HG02571 (cell line): ENCODE measurements at regions not wholly inside any gene's neighbourhood (a gene's known extent, or its start where the extent isn't known, plus 50 kb on each side); places are given as distances from the start of the nearest gene placed in this dataset.
"Not testable (repeated sequence)": the region's sequence is repeated elsewhere in the genome, so short reads cannot be mapped to it uniquely, and the experiment has no call there.

Source experiments
- ATAC-seq: cut with Tn5 transposase; IDR thresholded peaks from one replicate; pipeline ENCODE4 v1.9.1; 2021; ENCODE audit warnings: mild to moderate bottlenecking, moderate library complexity; ENCODE audit not compliant: unreplicated experiment

DNA sequence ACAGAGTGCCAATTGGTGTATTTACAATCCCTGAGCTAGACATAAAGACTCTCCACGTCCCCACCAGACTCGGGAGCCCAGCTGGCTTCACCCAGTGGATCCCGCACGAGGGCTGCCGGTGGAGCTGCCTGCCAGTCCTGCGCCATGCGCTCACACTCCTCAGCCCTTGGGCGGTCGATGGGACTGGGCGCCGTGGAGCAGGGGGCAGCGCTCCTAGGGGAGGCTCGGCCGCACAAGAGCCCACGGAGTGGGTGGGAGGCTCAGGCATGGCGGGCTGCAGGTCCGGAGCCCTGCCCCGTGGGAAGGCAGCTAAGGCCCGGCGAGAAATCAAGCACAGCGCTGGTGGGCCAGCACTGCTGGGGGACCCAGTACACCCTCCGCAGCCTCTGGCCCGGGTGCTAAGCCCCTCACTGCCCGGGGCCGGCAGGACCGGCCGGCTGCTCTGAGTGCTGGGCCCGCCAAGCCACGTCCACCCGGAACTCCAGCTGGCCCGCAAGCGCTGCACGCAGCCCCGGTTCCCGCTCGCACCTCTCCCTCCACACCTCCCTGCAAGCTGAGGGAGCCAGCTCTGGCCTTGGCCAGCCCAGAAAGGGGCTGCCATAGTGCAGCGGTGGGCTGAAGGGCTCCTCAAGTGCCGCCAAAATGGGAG, 759.4 kb downstream of the BRINP3 start:
- ATAC-seq: not testable (repeated sequence)

DNA sequence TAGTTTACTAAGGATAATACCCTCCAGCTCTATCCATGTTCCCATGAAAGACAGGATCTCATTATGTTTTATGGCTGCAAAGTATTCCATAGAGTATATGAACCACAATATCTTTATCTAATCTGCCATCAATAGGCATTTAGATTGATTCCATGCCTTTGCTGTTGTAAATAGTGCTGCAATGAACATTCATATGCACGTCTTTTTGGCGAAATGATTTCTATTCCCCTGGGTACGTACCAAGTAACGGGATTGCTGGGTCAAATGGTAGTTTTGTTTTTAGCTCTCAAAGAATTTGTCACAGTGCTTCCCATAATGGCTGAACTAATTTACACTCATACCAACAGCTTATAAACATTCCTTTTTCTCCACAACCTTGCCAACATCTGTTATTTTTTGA, 750.9 kb downstream of the BRINP3 start:
- no peak for ATAC-seq

DNA sequence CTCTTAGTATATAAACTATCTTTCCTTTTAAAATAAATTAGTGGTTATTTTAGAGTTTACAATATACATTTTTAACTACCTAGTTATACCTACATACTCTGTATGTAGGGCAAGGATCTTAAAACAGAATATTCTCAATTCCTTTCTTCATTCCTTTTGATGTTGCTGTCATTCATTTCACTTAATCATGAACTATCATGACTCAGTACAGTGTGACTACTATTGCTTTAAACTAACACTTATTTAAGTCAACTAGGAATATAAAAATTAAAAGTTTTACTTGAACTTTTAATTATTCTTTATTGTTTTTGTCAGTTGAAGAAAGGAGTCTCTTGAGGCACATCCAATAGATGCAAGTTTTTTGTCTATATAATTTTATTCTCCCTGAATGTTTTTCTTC, 726.4 kb downstream of the BRINP3 start:
- ATAC-seq: no peak

DNA sequence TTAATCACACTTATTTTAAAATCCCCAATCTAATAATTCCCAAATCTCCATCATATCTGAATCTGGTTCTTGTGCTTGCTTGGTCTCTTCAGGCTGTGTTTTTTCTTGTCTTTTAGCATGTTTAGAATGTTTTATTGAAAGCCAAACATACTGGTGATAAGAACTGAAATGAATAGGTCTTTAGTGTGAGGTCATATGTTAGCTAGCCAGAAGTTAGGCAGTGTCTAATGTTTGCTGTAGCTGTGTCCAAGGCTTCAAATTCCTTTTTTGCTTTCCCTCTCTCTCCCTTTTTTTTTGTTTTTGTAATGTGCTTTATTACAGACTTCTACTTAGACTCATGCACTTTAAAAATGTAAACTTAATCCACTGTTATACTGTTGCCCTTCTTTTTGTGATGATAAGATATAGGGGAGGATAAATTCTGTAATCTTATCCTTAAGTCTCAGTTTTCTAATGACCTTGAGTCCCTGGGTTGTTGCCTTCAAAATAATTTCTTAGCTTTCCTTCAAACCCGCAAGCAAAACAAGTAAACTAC, 725.1 kb downstream of the BRINP3 start:
- ATAC-seq: no peak

DNA sequence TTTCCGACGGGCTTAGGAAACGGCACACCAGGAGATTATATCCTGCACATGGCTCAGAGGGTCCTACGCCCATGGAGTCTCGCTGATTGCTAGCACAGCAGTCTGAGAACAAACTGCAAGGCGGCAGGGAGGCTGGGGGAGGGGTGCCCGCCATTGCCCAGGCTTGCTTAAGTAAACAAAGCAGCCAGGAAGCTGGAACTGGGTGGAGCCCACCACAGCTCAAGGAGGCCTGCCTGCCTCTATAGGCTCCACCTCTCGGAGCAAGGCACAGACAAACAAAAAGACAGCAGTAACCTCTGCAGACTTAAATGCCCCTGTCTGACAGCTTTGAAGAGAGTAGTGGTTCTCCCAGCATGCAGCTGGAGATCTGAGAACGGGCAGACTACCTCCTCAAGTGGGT, 722.6 kb downstream of the BRINP3 start:
- not testable (repeated sequence) for ATAC-seq

DNA sequence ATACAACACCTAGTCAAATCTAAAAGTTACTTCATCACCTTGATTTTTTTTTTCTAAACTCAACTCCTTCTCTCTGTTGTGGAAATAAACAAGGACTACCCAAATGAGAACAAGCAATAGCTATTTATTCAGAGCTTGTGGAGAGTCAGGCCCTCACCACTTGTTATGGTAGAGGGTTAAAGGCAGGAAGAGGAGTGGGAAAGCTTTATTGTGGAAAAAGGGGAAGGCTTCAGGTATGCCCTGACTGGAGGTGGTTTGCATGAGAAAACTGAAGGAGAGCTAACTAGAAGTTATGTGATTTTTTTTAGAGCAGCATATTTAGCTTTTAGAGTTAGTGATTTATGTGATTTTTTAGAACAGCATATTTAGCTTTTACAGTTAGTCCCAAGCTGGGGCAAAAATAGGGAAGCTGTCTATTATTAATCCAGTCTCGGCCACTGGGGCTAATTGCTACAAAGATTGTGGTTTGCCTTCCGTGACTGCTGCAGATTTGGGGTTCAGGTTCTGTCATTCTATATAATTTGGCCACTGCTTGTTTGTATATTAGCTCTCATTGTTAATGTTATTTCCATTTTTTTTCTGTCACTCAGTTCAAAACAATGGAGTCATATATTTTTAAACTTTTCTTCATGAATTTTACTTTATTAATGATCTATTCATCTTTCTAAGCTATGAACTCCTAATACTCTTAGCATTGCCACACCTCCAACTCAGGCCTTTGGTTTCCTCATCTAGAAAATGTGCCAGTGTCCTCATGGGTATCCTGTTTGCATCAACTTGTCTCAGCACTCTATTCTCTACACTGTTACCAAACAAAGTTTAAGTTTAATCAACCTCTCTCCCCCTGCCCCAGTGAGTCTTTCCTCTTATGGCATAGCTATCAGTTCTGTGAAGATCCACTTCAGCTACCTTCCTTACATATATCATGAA, 713.0 kb downstream of the BRINP3 start:
- no peak for ATAC-seq

DNA sequence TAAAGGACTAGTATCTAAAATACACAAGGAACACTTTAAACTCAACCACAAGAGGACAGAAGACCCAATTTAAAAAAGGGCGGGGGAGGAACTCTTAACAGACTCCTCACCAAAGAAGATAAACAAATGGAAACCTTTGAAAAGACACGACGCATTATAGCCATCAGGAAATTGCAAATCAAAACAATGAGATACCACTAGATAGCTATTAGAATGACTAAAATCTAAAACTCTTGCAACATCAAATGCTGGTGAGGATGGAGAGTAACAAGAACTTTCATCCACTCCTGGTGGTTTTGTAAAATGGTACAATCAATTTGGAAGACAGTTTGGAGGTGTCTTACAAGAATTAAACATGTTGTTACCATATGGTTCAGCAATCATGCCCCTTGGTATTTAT, 708.2 kb downstream of the BRINP3 start:
- no peak for ATAC-seq

DNA sequence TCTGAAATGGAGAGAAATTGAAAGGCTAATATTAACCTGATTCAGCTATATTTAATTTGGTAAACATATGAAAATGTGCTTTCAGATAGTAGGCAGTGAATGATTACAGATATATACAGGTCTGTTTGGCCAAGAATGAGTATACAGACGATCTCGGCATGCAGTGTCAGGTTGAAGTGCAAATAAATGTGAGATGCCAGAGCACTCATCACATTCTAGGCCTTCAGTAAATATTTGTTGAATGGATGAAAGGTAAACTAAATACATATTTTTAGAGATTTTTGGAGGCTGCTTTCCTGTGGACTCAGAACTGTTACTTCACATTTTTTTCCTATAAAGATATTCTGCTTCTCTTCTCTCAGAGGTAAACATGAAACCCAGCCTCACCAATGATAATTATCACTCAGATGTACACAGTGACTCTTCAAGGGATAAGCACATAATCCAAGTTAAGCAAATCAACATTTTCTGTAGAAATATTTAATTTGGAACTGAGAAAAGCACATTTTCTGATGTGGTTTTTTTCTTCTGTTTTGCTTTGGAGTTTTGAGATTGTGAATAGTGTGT, 702.9 kb downstream of the BRINP3 start:
- no peak for ATAC-seq

DNA sequence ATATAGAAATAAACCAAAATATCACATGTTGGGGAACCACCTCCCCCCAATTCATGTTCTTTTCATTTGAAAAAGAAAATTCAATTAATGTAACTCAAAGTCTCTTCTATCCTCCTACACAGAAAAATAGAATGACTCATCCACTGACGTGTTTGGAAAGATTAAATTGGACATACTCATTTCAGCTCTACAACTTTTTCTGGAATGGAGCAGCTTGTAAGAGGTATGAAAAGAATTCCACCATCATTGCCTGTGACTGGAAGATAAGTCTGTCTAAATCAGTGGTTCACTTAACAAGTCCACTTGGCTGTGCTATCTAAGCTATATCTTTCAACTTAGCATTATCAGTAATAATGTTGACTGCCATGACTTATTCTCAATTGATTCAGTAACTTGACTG, 702.3 kb downstream of the BRINP3 start:
- ATAC-seq: no peak

DNA sequence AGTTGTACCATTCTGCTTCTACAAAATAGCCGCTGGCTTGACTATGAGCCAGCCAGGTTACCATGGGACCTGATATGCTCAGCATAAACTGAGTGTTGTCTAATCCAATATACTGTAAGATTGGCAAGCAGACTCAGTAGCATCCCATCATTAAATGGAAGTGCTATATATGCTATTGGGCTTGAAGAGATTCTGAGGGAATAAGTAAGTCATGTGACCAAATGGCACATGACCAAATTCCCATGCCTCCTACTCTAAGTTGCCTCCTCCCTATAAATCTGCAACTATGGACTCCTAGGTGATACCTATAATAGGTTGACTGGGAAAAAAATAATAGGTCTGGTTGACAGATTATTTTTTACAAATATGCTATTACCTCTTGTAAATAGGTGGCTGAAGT, 698.6 kb downstream of the BRINP3 start:
- ATAC-seq: no peak

DNA sequence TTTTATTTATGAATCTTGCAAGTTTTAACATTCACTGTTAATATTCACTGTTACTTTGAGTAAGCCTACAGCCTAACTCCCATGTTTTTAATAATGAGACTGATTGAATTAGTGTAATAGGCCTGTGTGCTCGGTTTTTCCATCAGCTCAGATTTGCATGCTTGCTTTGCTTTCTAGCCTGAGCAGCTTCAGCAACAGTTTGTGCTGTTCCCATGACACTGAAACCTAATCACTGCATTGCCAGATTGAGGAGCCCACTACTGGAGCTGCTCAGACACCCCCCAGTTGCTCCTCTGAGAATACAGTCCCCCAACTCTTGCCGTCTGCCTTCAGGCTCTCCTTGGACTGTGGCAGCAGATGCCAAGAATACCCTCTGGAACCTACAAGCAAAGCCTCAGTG, 695.4 kb downstream of the BRINP3 start:
- no peak for ATAC-seq

DNA sequence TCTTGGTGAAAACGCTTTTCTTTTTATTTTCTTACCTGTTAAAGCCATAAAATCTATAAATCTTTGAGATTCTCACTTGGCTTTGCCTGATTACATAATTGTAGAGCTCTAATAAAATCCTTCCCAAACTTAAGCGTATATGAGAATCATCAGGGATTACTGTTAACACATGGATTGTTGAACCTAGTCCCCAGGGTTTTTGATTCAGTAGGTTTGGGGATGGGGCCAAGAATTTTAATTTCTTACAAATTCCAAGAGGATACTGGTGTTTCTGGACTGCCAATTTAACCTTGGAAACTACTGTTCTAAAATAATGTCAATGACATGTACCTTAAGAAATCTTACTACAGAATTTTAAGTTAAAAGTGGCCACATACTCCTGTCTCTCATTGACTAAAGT, 694.2 kb downstream of the BRINP3 start:
- no peak for ATAC-seq

DNA sequence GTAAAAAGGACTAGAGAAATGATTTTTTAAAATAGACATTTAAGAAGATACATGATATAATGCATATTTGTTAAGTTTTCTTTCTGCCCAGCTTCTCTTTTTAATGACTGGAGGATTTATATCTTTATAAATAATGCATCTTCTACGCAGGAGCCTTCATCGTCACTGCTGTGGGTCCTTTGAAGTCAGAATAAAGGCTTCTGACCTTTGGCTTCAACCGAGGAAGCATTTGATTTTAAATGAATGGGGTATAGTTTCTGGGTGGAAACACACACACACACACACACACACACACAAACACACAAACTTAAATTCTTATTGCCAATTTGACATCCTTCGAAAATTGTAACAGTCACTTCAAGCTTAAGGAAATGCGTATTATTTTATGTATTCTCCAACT, 690.9 kb downstream of the BRINP3 start:
- ATAC-seq: no peak

DNA sequence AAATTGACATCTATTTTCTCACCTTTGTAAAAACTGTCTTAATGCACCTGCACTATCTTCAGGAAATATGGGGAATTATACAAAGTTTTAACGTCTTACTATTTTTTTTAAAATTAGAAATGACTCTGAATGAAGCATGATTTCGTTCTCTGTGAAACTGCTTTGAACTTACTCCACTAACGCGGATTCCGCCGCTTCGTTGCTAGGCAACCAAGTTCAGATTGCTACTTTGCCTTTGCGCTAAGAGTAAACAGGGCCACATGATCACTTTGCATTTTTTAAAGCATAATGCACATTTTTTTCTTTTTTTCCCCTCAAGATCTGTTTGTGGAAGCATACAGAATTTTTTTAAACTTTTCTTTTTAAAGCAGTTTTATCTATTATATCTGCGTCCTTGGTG, 690.5 kb downstream of the BRINP3 start:
- no peak for ATAC-seq

DNA sequence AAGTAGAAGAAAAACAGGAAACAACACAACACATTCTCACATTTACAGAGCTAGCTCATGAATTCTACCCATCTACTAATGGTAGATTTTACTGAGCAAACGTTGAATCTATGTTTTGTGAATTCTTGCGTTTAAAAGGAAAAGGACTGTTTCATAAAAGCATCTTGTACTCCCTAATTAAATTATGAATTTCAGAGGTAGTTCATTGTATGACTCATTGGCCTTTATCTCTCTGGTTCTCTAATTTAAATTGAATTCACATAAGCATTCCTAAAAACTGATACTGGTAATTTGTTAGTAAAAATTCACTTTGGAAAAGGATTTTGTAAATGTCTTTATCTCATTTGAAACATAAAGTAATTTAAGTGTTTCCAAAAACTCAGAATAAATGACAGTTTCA, 687.3 kb downstream of the BRINP3 start:
- ATAC-seq: no peak

DNA sequence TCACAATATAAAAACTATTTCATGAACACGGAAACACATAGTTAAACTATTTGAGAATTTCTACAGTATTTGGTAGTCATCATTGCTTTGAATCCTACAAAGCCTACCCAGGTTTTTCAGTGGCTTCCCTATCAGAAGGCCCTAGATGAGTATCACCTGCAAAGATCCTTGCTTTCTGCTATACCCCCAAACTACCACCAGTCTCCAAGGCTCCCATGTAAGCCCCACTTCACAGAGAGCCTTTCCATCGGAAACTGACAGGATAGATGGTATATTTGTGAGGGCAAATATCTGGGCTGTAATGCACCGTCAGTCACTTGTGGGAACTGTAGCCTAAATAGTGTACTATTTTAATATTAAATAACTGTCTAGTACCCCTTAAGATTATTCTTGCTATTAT, 674.3 kb downstream of the BRINP3 start:
- no peak for ATAC-seq

DNA sequence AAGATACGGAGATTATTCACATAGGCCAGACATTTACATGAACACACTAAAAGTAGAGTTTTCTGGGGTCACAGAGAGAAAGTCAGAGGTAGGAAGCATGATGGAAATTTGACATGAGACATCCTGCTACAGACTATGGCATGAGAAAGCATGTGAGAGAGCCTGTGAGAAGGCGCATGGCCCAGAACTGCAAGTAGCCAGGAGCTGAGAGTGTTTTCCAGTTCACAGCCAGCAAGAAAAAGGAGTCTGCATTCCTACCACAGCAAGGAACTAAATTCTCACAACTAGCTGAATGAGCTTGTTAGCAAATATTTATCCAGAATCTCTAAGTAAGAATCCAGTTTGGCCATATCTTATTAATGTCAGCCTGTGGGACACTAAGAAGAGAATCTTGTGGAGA, 673.3 kb downstream of the BRINP3 start:
- no peak for ATAC-seq

DNA sequence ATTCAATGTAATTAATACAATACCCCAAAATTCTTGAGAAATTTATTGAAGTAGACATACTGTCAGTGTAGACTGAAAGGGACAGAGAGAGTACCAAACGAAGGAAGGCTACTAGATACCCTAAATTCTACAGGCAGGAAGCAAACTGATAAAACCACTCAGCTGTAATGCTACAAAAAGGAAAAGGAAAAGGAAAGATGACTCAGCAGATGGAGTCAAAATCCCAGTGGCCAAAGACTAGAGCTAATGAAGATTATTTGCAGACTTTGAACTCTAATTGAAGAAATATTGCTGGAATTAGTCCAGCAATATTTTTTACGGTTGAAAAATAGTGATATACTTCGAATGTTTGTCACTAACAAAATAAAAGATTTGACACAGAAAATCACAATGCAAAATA, 671.9 kb downstream of the BRINP3 start:
- ATAC-seq: no peak

DNA sequence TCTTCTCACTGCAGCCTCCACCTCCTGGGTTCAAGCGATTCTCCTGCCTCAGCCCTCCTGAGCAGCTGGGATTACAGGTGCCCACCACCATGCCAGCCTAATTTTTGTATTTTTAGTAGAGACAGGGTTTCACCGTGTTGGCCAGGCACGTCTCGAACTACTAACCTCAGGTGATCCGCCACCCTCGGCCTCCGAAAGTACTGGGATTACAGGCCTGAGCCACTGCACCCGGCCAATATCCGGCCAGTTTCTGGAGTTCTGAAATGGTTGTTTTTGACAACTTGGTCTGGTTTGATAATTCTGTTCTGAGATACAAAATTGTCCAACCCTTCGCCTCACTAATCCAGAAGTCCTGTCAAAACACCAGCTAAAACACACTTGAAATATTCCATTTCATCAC, 667.0 kb downstream of the BRINP3 start:
- ATAC-seq: not testable (repeated sequence)

DNA sequence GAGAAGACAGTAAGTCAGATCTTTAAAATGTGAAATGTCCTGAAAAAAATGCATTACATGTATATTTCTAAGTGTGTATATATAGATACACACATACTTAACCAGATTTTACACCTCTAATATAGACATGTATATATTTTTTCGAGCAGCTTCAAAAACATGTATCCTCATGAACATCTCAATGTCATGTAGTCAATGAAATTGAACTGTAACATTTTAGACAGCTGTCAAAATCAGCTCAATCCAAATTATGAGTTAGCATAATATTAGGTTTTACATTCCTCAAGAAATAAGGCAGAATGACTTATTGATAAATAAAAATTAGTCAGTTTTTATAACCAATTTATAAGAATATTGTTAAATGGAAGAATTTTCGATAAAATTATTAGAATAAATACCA, 665.7 kb downstream of the BRINP3 start:
- no peak for ATAC-seq

DNA sequence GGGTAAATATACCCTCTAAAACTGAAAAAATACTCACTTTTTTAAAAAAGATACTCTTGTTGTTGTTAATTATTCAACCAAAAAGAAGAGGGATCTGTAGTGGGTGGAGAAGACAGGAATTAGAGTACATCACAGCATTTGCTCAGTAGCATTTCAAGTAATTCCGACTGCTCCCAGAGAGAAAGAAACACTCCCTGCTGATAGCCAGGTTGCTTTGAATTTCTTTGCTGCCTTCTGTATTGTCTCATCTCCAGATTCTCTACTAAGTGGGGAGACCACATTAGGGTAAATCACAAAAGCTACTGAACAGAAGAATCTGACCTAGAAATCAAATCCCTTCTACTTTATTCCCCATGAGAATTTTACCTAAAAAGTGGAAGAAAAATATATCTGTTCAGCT, 661.1 kb downstream of the BRINP3 start:
- no peak for ATAC-seq

DNA sequence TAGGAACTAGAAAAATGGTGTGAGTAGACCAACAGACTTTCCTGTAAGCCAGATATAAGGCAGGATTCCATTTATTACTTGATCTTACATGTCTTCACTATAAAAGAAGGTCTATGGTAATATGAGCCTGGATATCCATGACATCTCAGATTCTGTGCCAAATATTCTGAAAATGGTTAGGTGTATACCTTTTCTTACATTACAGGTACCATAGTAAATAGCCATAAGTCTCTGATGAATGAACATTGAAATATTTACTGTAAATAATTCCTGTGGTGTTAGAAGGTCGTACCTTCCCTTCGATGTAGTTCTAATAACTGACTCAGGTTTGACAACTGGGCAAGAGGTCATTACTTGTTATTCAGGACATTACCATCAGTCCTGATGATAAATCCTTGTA, 657.9 kb downstream of the BRINP3 start:
- no peak for ATAC-seq
